ENCODE measurements at regions not wholly inside any gene's neighbourhood (a gene's known extent, or its start where the extent isn't known, plus 50 kb on each side); places are given as distances from the start of the nearest gene placed in this dataset.

DNA sequence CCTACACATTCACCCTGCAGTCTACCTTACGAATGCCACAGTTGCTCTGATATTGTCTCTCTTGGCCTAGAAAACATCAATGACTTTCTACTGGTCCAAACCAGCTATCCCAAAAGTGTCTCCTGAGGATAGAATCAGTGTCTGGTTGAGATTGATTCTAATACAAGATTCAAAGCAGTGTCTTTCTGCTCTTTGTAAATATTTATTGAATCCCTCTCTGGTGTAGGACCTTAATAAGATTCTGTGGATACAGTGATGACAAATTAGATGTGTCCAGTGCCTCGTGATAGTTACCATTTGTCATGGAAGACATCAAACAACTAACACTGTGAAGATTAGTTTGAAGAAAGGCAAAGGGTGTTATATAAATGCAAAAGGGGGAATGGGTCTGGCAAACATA lies 380.7 kb upstream of the TRIB2 start:
- ChIA-PET POLR2A (no interaction called here), CTCF (no interaction called here)
- H3K4me1 ChIP-seq (ENCODE audit: control insufficient read depth, extremely low read depth, insufficient read depth, low read length) = no peaks in the 10 kb centered on the region
- H3K9me1 ChIP-seq (replicated peaks; ENCODE audit: control insufficient read depth, extremely low read depth, insufficient read depth, low read length) = no peaks in the 10 kb centered on the region
- H3K27me3 ChIP-seq (ENCODE audit: control insufficient read depth in 2 of 2, insufficient read depth in 2 of 2, low read length in 2 of 2) = peaks cover 0 to 2% of the 10 kb centered on the region in 2 experiments
- H3K4me2 ChIP-seq (ENCODE audit: insufficient read depth, low read length) = no peak overlapping the region
- no peak for TF ChIP-seq JUN (IDR thresholded peaks at IDR 0.05; ENCODE audit: borderline replicate concordance, insufficient read depth, insufficient read length, low read depth)
- no peak for TF ChIP-seq MYC (IDR thresholded peaks at IDR 0.05; ENCODE audit: low read depth, low read length)
- no peak for TF ChIP-seq GATA2 (IDR thresholded peaks at IDR 0.05; ENCODE audit: insufficient read depth, insufficient read length, low read depth, low read length)
- DNase-seq (ENCODE audit: low read depth, low spot score) (no peak), FAIRE-seq (no peak)
- intact Hi-C loops (cut with micrococcal nuclease) = no loop called here
- H4K20me1 ChIP-seq (replicated peaks; ENCODE audit: control insufficient read depth, extremely low read depth, insufficient read depth, low read length) = no peaks in the 10 kb centered on the region
- no peak overlapping the region for H3K27ac ChIP-seq (ENCODE audit: insufficient read depth, low read depth, low read length)
- no peaks in the 10 kb centered on the region for H3K36me3 ChIP-seq (ENCODE audit: control insufficient read depth in 2 of 2, extremely low read depth in 1 of 2, insufficient read depth in 2 of 2, low read length in 2 of 2)
- H3K9me3 ChIP-seq (replicated peaks; ENCODE audit: control insufficient read depth, insufficient read depth, low read length) = no peaks in the 10 kb centered on the region
- no peaks in the 10 kb centered on the region for H3K79me2 ChIP-seq (ENCODE audit: control insufficient read depth, insufficient read depth, low read length)
- BruUV-seq (replicated peaks) = no TSS peak
- dilution Hi-C loops (cut with MboI; ENCODE audit: extremely low pct_ligation_motif_present, low sequenced_read_pairs) = no loop called here
- no peak overlapping the region for H3K9ac ChIP-seq (replicated peaks; ENCODE audit: extremely low read depth, insufficient read depth, low read length)
- H3K4me3 ChIP-seq (replicated peaks in 1 of 3; ENCODE audit: insufficient read depth in 1 of 3, low read depth in 1 of 3, low read length in 3 of 3) = no peak overlapping the region
- no peak overlapping the region for H2AFZ ChIP-seq (ENCODE audit: low read depth, low read length)

DNA sequence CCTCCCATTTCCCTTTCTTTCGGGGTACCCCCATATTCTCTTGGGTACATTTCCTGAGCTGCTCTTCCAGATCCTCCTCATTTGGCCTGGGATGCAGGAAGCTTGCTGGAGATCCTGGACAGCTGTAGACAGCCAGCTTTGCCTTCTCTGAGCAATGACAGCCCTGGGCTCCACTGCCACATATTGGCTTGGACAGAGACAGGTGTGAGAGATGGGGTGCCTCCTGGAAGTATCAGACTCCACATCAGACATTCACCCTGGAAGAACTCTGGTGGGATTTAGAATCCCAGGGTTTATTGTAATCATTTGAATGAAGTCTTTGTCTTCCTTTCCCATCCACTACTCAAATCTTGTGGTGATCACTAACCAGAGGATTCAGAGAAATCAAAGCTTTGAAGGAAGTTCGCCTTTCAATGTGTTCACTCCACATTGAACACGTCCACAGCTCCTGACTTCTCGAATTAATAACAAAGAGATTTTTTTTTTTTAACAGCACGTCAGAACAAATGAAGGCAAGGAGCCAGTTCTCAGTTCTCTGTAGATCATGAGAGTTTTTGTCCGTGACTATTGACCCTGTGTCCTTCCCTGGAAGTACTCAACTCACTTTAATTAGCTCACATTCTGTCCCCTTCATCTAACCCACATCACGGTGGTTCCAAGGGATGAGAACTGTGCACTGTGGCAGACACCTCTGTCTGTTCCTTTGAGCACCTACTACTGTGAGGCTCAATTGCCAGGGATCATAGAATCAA lies 377.6 kb upstream of the TRIB2 start:
- BruUV-seq (replicated peaks) = no TSS peak
- Histone ChIP-seq H3K27me3 (ENCODE audit: control insufficient read depth in 2 of 2, insufficient read depth in 2 of 2, low read length in 2 of 2) (peaks cover 0 to 2% of the 10 kb centered on the region in 2 experiments), H2AFZ (ENCODE audit: low read depth, low read length) (no peak overlapping the region), H3K27ac (ENCODE audit: insufficient read depth, low read depth, low read length) (no peak overlapping the region), H3K4me2 (ENCODE audit: insufficient read depth, low read length) (no peak overlapping the region), H3K4me3 (replicated peaks in 1 of 3; ENCODE audit: insufficient read depth in 1 of 3, low read depth in 1 of 3, low read length in 3 of 3) (no peak overlapping the region), H3K9me1 (replicated peaks; ENCODE audit: control insufficient read depth, extremely low read depth, insufficient read depth, low read length) (no peaks in the 10 kb centered on the region), H3K4me1 (ENCODE audit: control insufficient read depth, extremely low read depth, insufficient read depth, low read length) (no peaks in the 10 kb centered on the region), H3K79me2 (ENCODE audit: control insufficient read depth, insufficient read depth, low read length) (no peaks in the 10 kb centered on the region), H3K9ac (replicated peaks; ENCODE audit: extremely low read depth, insufficient read depth, low read length) (no peak overlapping the region), H4K20me1 (replicated peaks; ENCODE audit: control insufficient read depth, extremely low read depth, insufficient read depth, low read length) (no peaks in the 10 kb centered on the region), H3K9me3 (replicated peaks; ENCODE audit: control insufficient read depth, insufficient read depth, low read length) (no peaks in the 10 kb centered on the region), H3K36me3 (ENCODE audit: control insufficient read depth in 2 of 2, extremely low read depth in 1 of 2, insufficient read depth in 2 of 2, low read length in 2 of 2) (no peaks in the 10 kb centered on the region)
- ChIA-PET CTCF (no interaction called here), POLR2A (no interaction called here)
- TF ChIP-seq, protein P1, sequence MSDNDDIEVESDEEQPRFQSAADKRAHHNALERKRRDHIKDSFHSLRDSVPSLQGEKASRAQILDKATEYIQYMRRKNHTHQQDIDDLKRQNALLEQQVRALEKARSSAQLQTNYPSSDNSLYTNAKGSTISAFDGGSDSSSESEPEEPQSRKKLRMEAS (IDR thresholded peaks at IDR 0.05; ENCODE audit: insufficient read depth, insufficient read length) = no peak
- no peak for TF ChIP-seq POLR2A (IDR thresholded peaks at IDR 0.05; ENCODE audit: low read depth, low read length)
- TF ChIP-seq POLR2AphosphoS5 (IDR thresholded peaks at IDR 0.05; ENCODE audit: insufficient read depth, low read depth, low read length) = no peak
- TF ChIP-seq JUN (IDR thresholded peaks at IDR 0.05; ENCODE audit: borderline replicate concordance, insufficient read depth, insufficient read length, low read depth) = no peak
- TF ChIP-seq EZH2 (IDR thresholded peaks at IDR 0.05; ENCODE audit: borderline replicate concordance, low read depth, low read length, severe bottlenecking) = no peak
- TF ChIP-seq FOS (IDR thresholded peaks at IDR 0.05; ENCODE audit: borderline replicate concordance, insufficient read depth, low read length) = no peak
- no peak for TF ChIP-seq GATA2 (IDR thresholded peaks at IDR 0.05; ENCODE audit: insufficient read depth, insufficient read length, low read depth, low read length)
- TF ChIP-seq MYC (IDR thresholded peaks at IDR 0.05; ENCODE audit: low read depth, low read length) = no peak
- TF ChIP-seq, protein P2, sequence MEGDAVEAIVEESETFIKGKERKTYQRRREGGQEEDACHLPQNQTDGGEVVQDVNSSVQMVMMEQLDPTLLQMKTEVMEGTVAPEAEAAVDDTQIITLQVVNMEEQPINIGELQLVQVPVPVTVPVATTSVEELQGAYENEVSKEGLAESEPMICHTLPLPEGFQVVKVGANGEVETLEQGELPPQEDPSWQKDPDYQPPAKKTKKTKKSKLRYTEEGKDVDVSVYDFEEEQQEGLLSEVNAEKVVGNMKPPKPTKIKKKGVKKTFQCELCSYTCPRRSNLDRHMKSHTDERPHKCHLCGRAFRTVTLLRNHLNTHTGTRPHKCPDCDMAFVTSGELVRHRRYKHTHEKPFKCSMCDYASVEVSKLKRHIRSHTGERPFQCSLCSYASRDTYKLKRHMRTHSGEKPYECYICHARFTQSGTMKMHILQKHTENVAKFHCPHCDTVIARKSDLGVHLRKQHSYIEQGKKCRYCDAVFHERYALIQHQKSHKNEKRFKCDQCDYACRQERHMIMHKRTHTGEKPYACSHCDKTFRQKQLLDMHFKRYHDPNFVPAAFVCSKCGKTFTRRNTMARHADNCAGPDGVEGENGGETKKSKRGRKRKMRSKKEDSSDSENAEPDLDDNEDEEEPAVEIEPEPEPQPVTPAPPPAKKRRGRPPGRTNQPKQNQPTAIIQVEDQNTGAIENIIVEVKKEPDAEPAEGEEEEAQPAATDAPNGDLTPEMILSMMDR (IDR thresholded peaks at IDR 0.05; ENCODE audit: extremely low read depth in 1 of 2, insufficient read depth in 1 of 2, low read depth in 1 of 2, low read length in 2 of 2) = no peak
- DNase-seq (ENCODE audit: low read depth, low spot score) (no peak), FAIRE-seq (no peak)
- intact Hi-C loops (cut with micrococcal nuclease) = no loop called here
- dilution Hi-C loops (cut with MboI; ENCODE audit: extremely low pct_ligation_motif_present, low sequenced_read_pairs) = no loop called here

All from endothelial cell of umbilical vein (primary cell).